ENCODE measurements at regions not wholly inside any gene's neighbourhood (a gene's known extent, or its start where the extent isn't known, plus 50 kb on each side); places are given as distances from the start of the nearest gene placed in this dataset.

DNA sequence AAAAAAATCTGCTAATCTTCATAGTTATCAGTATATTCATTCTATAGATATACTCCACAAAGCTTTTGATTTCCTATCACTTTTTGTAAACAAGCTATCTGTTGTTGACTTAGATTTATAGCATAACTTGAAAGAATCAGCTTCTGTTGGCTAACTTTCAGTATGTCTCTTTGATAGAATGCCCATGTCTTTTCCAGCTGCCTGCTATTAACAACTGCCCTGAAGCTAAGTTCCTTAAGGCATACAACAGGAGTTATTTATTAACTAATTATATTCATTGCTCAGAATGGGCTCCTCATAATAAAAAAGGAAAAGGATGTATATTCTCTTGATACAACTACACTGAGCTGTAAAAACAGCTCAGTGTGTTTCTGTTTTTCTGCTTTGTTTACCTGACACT is 293.9 kb downstream of the TUSC7 start (continued):
- TF ChIP-seq, protein P1, sequence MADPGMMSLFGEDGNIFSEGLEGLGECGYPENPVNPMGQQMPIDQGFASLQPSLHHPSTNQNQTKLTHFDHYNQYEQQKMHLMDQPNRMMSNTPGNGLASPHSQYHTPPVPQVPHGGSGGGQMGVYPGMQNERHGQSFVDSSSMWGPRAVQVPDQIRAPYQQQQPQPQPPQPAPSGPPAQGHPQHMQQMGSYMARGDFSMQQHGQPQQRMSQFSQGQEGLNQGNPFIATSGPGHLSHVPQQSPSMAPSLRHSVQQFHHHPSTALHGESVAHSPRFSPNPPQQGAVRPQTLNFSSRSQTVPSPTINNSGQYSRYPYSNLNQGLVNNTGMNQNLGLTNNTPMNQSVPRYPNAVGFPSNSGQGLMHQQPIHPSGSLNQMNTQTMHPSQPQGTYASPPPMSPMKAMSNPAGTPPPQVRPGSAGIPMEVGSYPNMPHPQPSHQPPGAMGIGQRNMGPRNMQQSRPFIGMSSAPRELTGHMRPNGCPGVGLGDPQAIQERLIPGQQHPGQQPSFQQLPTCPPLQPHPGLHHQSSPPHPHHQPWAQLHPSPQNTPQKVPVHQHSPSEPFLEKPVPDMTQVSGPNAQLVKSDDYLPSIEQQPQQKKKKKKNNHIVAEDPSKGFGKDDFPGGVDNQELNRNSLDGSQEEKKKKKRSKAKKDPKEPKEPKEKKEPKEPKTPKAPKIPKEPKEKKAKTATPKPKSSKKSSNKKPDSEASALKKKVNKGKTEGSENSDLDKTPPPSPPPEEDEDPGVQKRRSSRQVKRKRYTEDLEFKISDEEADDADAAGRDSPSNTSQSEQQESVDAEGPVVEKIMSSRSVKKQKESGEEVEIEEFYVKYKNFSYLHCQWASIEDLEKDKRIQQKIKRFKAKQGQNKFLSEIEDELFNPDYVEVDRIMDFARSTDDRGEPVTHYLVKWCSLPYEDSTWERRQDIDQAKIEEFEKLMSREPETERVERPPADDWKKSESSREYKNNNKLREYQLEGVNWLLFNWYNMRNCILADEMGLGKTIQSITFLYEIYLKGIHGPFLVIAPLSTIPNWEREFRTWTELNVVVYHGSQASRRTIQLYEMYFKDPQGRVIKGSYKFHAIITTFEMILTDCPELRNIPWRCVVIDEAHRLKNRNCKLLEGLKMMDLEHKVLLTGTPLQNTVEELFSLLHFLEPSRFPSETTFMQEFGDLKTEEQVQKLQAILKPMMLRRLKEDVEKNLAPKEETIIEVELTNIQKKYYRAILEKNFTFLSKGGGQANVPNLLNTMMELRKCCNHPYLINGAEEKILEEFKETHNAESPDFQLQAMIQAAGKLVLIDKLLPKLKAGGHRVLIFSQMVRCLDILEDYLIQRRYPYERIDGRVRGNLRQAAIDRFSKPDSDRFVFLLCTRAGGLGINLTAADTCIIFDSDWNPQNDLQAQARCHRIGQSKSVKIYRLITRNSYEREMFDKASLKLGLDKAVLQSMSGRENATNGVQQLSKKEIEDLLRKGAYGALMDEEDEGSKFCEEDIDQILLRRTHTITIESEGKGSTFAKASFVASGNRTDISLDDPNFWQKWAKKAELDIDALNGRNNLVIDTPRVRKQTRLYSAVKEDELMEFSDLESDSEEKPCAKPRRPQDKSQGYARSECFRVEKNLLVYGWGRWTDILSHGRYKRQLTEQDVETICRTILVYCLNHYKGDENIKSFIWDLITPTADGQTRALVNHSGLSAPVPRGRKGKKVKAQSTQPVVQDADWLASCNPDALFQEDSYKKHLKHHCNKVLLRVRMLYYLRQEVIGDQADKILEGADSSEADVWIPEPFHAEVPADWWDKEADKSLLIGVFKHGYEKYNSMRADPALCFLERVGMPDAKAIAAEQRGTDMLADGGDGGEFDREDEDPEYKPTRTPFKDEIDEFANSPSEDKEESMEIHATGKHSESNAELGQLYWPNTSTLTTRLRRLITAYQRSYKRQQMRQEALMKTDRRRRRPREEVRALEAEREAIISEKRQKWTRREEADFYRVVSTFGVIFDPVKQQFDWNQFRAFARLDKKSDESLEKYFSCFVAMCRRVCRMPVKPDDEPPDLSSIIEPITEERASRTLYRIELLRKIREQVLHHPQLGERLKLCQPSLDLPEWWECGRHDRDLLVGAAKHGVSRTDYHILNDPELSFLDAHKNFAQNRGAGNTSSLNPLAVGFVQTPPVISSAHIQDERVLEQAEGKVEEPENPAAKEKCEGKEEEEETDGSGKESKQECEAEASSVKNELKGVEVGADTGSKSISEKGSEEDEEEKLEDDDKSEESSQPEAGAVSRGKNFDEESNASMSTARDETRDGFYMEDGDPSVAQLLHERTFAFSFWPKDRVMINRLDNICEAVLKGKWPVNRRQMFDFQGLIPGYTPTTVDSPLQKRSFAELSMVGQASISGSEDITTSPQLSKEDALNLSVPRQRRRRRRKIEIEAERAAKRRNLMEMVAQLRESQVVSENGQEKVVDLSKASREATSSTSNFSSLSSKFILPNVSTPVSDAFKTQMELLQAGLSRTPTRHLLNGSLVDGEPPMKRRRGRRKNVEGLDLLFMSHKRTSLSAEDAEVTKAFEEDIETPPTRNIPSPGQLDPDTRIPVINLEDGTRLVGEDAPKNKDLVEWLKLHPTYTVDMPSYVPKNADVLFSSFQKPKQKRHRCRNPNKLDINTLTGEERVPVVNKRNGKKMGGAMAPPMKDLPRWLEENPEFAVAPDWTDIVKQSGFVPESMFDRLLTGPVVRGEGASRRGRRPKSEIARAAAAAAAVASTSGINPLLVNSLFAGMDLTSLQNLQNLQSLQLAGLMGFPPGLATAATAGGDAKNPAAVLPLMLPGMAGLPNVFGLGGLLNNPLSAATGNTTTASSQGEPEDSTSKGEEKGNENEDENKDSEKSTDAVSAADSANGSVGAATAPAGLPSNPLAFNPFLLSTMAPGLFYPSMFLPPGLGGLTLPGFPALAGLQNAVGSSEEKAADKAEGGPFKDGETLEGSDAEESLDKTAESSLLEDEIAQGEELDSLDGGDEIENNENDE (IDR thresholded peaks at IDR 0.05; ENCODE audit: insufficient replicate concordance, low read length), result no peak
- TF ChIP-seq BCL11A (IDR thresholded peaks at IDR 0.05; ENCODE audit: low read depth in 2 of 2, low read length in 2 of 2), result no peak
- TF ChIP-seq POLR2AphosphoS5 (IDR thresholded peaks at IDR 0.05; ENCODE audit: low read depth, low read length), result no peak
- TF ChIP-seq GABPA (IDR thresholded peaks at IDR 0.05; ENCODE audit: borderline replicate concordance, insufficient read depth, low read length), result no peak
